ENCODE measurements at regions not wholly inside any gene's neighbourhood (a gene's known extent, or its start where the extent isn't known, plus 50 kb on each side); places are given as distances from the start of the nearest gene placed in this dataset.

DNA sequence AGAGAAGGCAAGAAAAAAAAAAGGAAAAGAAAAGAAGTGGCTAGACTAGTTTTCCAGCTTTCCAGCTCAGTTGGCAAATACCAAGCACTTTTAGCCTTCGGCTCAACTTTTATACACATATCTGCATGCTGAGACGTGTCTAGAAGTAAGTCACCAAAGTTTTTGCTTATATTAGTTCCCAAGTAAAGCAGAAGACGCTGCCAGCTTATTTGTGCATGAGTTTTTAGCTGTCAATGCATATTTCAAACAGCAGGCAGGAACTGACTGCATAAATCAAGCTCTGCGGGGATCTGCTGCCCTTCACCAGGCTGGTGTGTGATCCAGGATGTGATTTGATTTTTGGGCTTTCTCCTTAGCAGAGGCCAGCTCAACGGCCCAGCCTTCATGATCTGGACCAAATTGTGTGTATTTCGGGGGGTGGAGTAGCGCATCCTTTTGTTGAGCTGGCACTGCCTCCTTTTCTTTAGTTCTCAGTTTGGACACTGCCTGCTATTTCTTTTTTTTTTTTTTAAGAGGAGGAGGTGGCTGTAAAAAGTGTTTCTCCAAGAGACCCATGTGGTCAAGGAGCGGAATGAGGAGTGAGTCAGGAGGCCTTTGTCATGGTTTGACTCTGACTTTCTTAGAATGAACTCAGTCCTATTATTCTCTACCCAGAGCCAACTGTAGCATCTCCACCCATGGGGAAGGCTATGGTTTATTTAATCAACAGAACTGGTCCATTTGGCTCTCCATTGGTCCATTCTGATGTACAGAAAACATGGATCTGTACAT is 162.6 kb upstream of the XYLT1 start:
- no peak for DNase-seq

DNA sequence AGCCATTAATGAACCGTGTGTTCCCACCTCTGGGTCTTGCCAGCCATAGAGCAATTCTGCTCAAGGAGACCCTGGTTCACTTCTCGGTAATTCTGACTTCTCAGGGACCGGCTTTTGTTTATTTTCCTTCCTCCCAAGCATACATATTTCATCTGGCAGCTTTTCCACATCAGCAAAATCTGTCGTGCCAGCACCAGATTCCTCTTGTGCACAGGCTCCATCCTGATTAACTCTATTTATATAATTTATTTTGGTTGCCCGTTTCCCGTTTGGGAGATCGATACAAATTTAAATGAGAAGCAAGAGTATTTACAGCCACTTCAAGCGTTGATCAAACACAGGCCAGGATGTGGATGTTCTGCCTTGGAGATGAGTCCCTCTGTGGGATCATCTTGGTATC is 161.9 kb upstream of the XYLT1 start:
- DNase-seq: no peak

DNA sequence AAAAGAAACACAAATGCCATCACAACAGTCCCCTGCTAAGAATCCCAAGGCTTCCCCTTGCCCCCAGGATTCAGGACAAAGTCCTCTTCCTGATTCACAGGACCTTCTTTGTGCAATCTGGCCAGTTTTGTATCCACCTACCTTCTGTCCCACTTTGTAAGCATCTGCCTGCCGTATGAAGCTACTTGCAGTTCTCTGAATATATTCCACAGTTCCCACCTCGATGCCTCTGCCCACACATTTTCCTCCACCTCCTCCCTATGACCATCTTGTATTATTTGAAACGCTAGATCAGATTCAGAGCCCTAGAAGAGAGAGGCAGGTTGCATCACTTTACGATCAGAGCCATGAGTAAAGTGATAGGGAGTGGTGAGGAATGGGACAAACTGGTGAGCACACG is 159.2 kb upstream of the XYLT1 start:
- no peak for DNase-seq

- DNase-seq: no peak
Observed at GRCh38 chr16:17628983-17629382, 158.2 kb upstream of the XYLT1 start.

GRCh38 chr16:17622366-17622765 is 151.6 kb upstream of the XYLT1 start:
- DNase-seq: no peak

- DNase-seq: no peak
Observed at GRCh38 chr16:17619261-17619660, 148.5 kb upstream of the XYLT1 start.

DNA sequence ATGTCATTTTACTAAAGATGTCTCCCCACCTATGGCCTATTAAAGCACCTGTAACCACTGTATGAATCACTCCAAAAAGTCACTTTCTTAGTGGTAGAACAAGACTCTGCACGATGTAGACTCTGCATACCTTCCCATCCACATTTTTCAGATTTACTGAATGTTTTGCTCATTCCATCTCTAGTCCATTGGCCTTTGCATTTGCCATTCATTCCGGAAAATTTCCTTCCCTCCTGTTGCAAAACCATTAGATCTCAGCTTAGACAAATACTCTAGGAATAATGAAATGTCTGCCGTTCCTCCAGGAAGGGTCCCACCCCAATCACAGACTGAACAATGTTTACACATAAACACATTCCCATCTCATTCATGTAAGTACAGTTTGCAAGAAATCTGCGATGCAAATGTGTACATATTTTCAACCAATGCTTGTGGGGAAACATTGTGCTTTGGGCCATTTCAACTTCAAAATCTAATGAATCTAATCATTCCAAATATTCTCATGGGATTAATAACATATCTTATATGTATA is 146.3 kb upstream of the XYLT1 start:
- no peak for DNase-seq

DNA sequence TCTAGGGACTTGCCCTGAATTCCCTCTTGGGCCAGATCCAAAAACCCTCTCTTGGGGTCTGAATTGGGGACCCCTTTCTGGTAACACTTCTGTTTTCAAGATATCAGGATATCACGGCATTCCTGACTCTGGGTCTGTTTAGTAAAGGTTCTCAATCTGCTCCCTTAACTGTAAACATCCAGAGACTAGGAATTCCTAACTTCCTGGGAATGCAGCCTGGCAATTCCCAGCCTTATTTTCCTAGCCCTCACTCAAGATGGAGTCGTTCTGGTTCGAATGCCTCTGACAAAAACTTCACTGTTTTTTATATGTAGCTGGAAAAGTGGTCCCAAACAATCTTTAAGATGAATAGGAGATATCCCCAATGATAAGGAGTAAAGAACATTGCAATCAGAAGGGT is 141.6 kb upstream of the XYLT1 start:
- DNase-seq: no peak

DNA sequence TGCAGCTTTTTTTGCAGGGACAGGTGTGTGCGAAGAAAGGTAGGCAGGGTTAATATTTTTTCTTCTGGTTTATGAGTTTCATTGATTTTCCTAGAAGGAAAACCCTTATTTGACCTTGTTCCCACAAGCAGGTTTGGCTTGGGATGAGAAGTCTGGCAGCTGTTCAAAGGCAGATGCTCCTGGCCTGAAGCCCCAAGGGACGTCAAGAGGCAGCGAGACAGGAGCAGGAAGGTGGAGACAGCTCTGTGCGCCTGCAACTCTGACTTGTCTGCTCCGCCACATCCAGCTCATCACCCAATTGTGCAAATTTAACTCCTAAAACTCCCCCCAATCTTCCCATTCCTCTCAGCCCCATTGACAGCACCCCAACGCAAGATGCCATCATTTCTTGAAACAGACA is 136.8 kb upstream of the XYLT1 start:
- no peak for DNase-seq

DNA sequence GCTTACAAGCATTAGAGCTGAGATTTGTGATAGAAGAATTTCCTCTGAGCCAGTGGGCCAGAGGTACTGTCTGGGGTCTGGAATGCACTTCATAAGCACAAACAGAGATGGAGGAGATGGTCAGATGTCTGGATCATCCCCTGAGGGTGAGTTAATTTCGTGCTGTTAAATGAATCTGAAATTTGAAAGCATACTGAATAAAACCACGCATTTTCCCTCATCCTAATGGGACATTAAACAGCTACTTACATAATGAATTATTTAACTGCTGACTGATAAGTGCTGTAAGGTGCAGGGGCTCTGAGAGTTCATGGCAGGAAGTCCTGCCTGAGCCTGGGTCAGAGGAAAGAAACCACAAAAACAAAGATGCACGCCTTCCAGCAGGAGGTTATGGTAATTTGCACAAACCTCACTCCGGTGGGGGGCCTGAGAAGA is 136.3 kb upstream of the XYLT1 start:
- peak; percentile 22 for DNase-seq

- DNase-seq: no peak
Observed at GRCh38 chr16:17606460-17606859, 135.7 kb upstream of the XYLT1 start.

DNA sequence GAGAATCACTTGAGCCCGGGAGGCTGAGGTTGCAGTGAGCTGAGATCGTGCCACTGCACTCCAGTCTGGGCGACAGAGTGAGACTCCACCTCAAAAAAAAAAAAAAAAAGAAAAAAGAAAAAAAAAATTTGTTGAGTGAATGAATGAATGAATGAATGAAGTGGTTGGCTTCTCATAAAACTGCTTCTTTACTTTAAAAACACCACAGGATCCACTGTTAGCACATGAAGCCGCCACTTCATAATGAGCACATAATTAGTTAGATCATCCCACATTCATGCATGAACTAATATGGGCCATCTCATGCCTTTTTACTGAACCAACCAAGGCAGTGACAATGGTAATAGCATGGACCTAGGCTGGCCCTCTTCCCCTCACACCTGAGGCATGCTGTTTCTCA is 135.0 kb upstream of the XYLT1 start:
- no peak for DNase-seq

DNA sequence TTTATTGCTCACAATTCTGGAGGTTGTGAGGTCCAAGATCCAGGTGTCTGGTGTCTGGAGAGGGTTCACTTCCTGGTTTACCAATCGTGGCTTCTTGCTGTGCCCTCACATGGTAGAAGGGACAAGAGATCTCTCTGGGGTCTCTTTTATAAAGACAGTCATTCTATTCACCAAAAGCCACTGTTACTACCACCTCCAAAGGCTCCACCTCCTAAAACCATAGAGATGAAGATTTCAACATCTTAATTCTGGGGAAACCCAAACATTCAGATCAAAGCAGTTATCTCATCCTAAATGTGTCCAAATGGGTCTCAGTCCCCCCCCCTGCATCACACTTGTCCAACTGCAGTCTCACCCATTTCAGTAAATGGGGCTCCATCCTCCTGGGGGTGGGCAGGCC is 132.9 kb upstream of the XYLT1 start:
- peak; percentile 48 for DNase-seq

DNA sequence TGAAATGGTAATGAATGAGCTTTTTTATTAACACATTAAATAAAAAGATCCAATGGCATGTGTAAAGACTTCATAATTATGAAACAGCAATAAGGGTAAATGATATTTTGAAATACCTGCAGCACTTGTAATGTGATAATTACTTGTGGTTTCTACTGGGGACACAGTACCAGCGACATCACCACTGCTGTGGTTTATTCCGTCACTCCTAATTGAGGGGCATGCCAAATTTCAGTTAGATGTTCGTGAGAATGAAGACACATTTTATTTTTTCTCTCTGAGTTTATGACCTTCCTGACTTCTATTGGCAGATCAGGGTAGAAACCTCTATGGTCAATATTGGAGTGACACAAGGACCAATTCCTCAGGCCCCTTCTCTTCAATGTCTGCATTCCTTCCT is 131.9 kb upstream of the XYLT1 start:
- DNase-seq: peak; percentile 70

GRCh38 chr16:17598968-17599367 is 128.2 kb upstream of the XYLT1 start:
- DNase-seq: no peak

DNA sequence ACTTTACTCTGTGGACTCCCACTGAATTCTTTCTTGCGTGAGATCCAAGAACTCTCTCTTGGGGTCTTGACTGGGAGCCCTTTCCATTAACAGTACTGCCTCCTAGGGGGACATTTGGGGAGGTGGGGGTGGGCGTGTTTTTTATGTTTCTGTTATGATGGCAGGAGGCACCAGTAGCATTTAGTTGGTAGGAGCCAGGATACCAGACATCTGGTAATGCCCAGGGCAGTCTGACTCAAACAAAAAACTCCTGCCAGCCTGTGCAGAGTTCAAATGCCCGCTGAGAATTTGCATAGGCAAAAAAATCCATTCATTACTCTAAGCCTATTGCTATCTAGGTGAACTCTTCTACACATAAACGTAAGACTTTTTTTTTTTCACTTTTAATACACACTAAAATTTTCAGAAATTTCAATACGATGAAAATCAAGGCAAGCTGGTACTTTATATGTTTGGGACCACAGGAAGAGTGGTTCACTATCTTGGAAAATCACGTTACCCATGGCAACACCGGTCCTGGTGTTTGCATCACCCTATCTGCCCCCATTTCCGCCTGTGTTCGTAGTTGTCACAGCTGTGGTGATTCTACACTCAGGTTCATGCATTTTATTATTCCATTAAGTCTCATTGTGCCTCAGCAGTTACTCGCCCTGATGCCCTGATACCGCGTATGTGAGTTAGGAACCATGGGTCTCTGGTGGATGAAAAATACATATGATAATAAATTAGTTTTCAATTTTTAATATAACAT is 121.1 kb upstream of the XYLT1 start:
- peak; percentile 53 for DNase-seq

- peak; percentile 59 for DNase-seq
Observed at GRCh38 chr16:17590711-17591654, 120.2 kb upstream of the XYLT1 start.

DNA sequence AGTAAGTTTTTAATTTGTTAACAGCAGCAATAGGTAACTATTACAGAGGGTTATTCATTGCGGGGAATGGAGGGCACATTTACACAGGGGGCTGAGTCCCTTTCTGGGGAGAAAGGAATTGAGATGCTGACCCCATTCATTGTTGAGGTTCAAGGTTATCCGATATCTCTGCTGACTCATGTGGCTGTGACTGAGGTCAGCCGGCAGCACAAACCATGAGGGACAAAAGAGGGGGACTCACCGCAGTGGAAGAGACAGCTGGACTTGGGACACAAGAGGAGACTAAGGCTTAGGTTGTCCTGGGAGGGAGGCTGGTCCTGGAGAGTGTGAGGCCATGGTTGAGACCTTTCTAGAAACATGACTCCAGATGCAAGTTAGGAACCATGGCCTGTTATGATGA is 119.1 kb upstream of the XYLT1 start:
- no peak for DNase-seq

DNA sequence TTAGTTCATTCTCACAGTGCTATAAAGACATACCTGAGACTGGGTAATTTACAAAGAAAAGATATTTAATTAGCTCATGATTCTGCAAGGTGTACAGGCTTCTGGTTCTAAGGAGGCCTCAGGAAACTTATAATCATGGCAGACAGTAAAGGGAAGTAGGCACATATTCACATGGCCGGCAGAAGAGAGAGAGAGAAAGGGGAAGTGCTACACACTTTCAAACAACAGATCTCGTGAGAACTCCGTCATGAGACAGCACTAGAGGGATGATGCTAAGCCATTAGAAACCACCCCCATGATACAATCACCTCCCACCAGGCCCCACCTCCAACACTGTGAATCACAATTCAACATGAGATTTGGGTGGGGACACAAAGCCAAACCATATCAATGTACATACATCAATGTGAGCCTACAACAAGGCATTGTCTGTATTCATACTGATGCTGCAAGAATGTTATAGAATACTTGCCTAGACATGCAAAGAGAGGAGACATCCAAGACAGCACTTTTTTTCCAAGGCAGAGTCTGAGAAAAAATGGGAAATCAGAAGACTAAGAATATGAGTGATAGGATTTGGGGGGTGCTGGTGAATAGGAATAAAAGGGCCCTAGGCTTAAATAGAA is 114.8 kb upstream of the XYLT1 start:
- no peak for DNase-seq

DNA sequence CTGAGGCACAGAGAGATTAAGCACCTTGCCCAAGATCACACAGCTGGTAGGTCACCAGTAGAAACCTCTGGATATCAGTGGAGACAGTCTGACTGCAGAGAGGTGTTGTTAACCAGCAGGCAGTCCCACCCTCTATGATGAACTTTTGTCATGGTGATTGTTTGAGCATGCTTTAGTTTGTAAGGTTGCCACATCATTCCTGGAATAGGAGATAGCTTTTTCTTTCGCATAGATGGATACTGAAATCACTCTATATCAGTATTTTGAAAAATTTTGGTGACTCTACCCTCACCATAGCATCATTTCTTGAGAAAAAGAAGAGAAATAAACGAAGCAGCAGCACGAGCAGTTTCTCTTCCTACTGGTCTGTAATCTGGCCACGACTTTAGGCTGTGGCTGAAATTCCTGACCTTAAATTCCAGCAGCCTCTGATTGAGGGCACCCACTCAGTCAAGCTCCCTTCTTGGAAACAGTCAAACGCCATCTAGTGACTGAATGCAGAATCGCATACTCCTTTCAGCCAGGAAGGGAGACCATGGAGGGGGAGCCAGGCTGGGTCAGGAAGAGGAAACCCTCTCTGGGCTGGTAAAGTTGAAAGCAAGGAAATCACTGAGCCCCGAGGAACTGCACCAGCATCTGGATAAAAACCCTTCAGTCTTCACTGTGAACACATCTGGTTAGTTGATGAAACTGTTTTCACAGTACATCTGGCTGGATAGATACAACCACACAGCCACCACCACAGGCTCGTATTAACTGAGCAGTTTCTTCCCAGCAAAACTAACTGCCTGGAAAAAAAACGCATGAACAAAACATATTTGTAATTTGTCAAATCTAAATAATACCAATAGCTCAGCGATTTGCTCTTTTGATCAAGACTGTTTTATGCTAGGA is 108.5 kb upstream of the XYLT1 start:
- DNase-seq: peak; percentile 77

DNA sequence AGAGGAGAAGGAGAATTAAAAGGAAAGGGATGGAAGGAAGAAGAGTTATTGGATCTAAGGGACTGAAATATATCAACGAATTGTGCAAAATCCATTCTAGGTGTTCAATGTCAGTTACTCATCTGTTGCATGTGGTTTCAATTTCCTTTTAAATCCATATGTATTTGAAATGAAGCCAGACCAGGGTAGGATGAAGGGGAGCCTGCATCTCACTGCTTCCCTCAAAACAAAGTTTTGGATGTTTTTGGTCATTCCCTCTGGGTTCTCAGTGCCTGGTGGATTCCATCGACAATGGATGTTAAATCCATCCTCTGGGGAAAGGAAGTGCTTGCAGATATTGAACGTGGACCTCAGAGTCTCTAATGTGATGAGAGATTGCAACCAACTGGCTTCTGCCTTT is 103.5 kb upstream of the XYLT1 start:
- DNase-seq: no peak

DNA sequence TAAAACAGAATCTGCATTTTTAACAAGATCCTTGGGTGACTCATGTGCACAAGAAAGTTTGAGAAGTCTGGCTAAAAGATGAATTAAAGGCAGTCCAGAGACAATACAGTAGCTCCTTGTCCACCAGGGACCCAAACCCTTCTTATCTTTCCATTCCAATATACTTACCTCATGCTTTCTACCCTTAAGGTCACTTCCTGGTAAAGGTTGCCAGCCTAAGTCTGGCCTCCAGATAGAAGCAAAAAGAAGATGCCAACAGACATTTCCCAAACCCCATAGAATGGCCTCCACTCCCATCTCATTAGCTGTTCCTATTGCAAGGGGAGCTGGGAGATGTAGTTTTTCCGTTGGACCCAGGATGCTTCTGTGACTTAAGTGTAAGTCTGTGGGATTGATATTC is 101.4 kb upstream of the XYLT1 start:
- DNase-seq: no peak
